ENCODE measurements at regions not wholly inside any gene's neighbourhood (a gene's known extent, or its start where the extent isn't known, plus 50 kb on each side); places are given as distances from the start of the nearest gene placed in this dataset.
A peak's percentile ranks its signal among the peaks of the same experiment; 100 is the strongest.

- Histone ChIP-seq H3K27me3 (ENCODE audit: control insufficient read depth in 2 of 2, insufficient read depth in 1 of 2, low read length in 1 of 2) (no peaks in the 10 kb centered on the region), H3K27ac (ENCODE audit: low read depth in 1 of 2, low read length in 1 of 2) (peak overlapping the region; percentile 3 to 90), H3K36me3 (ENCODE audit: control insufficient read depth in 2 of 2, insufficient read depth in 2 of 2, low read length in 1 of 2) (no peaks in the 10 kb centered on the region), H3K4me3 (ENCODE audit: low read length in 2 of 2) (peak overlapping the region in 1 of 2 donors; percentile 3), H3K4me1 (ENCODE audit: control insufficient read depth in 2 of 2, insufficient read depth in 2 of 2, low read length in 2 of 2) (peaks cover 17 to 46% of the 10 kb centered on the region in 2 donors), H3K9me3 (ENCODE audit: control insufficient read depth in 2 of 2, insufficient read depth in 1 of 2, low read length in 1 of 2) (no peaks in the 10 kb centered on the region)
- peak in 6 of 9 donors; percentile 43 to 86 (median 61) for DNase-seq (ENCODE audit: low read depth in 6 of 9, low spot score in 9 of 9)
- 19% methylated on average over 19 of the region's 19 CpGs for whole genome bisulfite sequencing
These were observed 60.1 kb upstream of the CLINT1 start for GRCh38 chr5:157918811-157919742.

GRCh38 chr5:157917899-157918809, 59.2 kb upstream of the CLINT1 start:
- DNase-seq (ENCODE audit: low read depth in 6 of 9, low spot score in 9 of 9): peak in 6 of 9 donors; percentile 38 to 85 (median 65)
- peak overlapping the region in 1 of 2 donors; percentile 90 for H3K27ac ChIP-seq (ENCODE audit: low read depth in 1 of 2, low read length in 1 of 2)
- H3K27me3 ChIP-seq (ENCODE audit: control insufficient read depth in 2 of 2, insufficient read depth in 1 of 2, low read length in 1 of 2): no peaks in the 10 kb centered on the region
- H3K4me3 ChIP-seq (ENCODE audit: low read length in 2 of 2): no peak overlapping the region
- no peaks in the 10 kb centered on the region for H3K9me3 ChIP-seq (ENCODE audit: control insufficient read depth in 2 of 2, insufficient read depth in 1 of 2, low read length in 1 of 2)
- H3K4me1 ChIP-seq (ENCODE audit: control insufficient read depth in 2 of 2, insufficient read depth in 2 of 2, low read length in 2 of 2): peaks cover 17 to 53% of the 10 kb centered on the region in 2 donors
- WGBS: 82% methylated on average over 8 of the region's 8 CpGs
- H3K36me3 ChIP-seq (ENCODE audit: control insufficient read depth in 2 of 2, insufficient read depth in 2 of 2, low read length in 1 of 2): no peaks in the 10 kb centered on the region

GRCh38 chr5:157917491-157917890, 58.5 kb upstream of the CLINT1 start:
- DNase-seq (ENCODE audit: low read depth in 6 of 9, low spot score in 9 of 9): no peak
- Histone ChIP-seq H3K27ac (ENCODE audit: low read depth in 1 of 2, low read length in 1 of 2) (peak overlapping the region in 1 of 2 donors; percentile 90), H3K27me3 (ENCODE audit: control insufficient read depth in 2 of 2, insufficient read depth in 1 of 2, low read length in 1 of 2) (no peaks in the 10 kb centered on the region), H3K36me3 (ENCODE audit: control insufficient read depth in 2 of 2, insufficient read depth in 2 of 2, low read length in 1 of 2) (no peaks in the 10 kb centered on the region), H3K4me1 (ENCODE audit: control insufficient read depth in 2 of 2, insufficient read depth in 2 of 2, low read length in 2 of 2) (peaks cover 17 to 59% of the 10 kb centered on the region in 2 donors), H3K9me3 (ENCODE audit: control insufficient read depth in 2 of 2, insufficient read depth in 1 of 2, low read length in 1 of 2) (no peaks in the 10 kb centered on the region), H3K4me3 (ENCODE audit: low read length in 2 of 2) (no peak overlapping the region)

- 70% methylated on average over 4 of the region's 4 CpGs for WGBS
- H3K27ac ChIP-seq (ENCODE audit: low read depth in 1 of 2, low read length in 1 of 2): no peak overlapping the region
These were observed 56.7 kb upstream of the CLINT1 start for GRCh38 chr5:157915638-157916037.

GRCh38 chr5:157914151-157914788, 55.3 kb upstream of the CLINT1 start:
- DNase-seq (ENCODE audit: low read depth in 6 of 9, low spot score in 9 of 9): no peak
- H3K4me1 ChIP-seq (ENCODE audit: control insufficient read depth in 2 of 2, insufficient read depth in 2 of 2, low read length in 2 of 2): peaks cover 9 to 44% of the 10 kb centered on the region in 2 donors
- H3K4me3 ChIP-seq (ENCODE audit: low read length in 2 of 2): no peak overlapping the region
- no peak overlapping the region for H3K27ac ChIP-seq (ENCODE audit: low read depth in 1 of 2, low read length in 1 of 2)
- H3K36me3 ChIP-seq (ENCODE audit: control insufficient read depth in 2 of 2, insufficient read depth in 2 of 2, low read length in 1 of 2): no peaks in the 10 kb centered on the region
- H3K27me3 ChIP-seq (ENCODE audit: control insufficient read depth in 2 of 2, insufficient read depth in 1 of 2, low read length in 1 of 2): no peaks in the 10 kb centered on the region
- H3K9me3 ChIP-seq (ENCODE audit: control insufficient read depth in 2 of 2, insufficient read depth in 1 of 2, low read length in 1 of 2): no peaks in the 10 kb centered on the region
- WGBS: 92% methylated on average over 7 of the region's 7 CpGs

More at GRCh38 chr5:157915638-157916037, 56.7 kb upstream of the CLINT1 start:
- no peak for DNase-seq (ENCODE audit: low read depth in 6 of 9, low spot score in 9 of 9)
- Histone ChIP-seq H3K9me3 (ENCODE audit: control insufficient read depth in 2 of 2, insufficient read depth in 1 of 2, low read length in 1 of 2) (no peaks in the 10 kb centered on the region), H3K36me3 (ENCODE audit: control insufficient read depth in 2 of 2, insufficient read depth in 2 of 2, low read length in 1 of 2) (no peaks in the 10 kb centered on the region), H3K4me1 (ENCODE audit: control insufficient read depth in 2 of 2, insufficient read depth in 2 of 2, low read length in 2 of 2) (peaks cover 17 to 58% of the 10 kb centered on the region in 2 donors), H3K4me3 (ENCODE audit: low read length in 2 of 2) (no peak overlapping the region), H3K27me3 (ENCODE audit: control insufficient read depth in 2 of 2, insufficient read depth in 1 of 2, low read length in 1 of 2) (no peaks in the 10 kb centered on the region)

GRCh38 chr5:157913575-157913974, 54.6 kb upstream of the CLINT1 start:
- 98% methylated on average over 2 of the region's 2 CpGs for WGBS
- H3K4me1 ChIP-seq (ENCODE audit: control insufficient read depth in 2 of 2, insufficient read depth in 2 of 2, low read length in 2 of 2): peaks cover 4 to 37% of the 10 kb centered on the region in 2 donors
- no peak for DNase-seq (ENCODE audit: low read depth in 6 of 9, low spot score in 9 of 9)
- no peaks in the 10 kb centered on the region for H3K27me3 ChIP-seq (ENCODE audit: control insufficient read depth in 2 of 2, insufficient read depth in 1 of 2, low read length in 1 of 2)
- no peaks in the 10 kb centered on the region for H3K36me3 ChIP-seq (ENCODE audit: control insufficient read depth in 2 of 2, insufficient read depth in 2 of 2, low read length in 1 of 2)
- H3K9me3 ChIP-seq (ENCODE audit: control insufficient read depth in 2 of 2, insufficient read depth in 1 of 2, low read length in 1 of 2): no peaks in the 10 kb centered on the region
- H3K4me3 ChIP-seq (ENCODE audit: low read length in 2 of 2): no peak overlapping the region
- H3K27ac ChIP-seq (ENCODE audit: low read depth in 1 of 2, low read length in 1 of 2): peak overlapping the region in 1 of 2 donors; percentile 72

- Histone ChIP-seq H3K27ac (ENCODE audit: low read depth in 1 of 2, low read length in 1 of 2) (peak overlapping the region in 1 of 2 donors; percentile 72), H3K27me3 (ENCODE audit: control insufficient read depth in 2 of 2, insufficient read depth in 1 of 2, low read length in 1 of 2) (no peaks in the 10 kb centered on the region), H3K36me3 (ENCODE audit: control insufficient read depth in 2 of 2, insufficient read depth in 2 of 2, low read length in 1 of 2) (no peaks in the 10 kb centered on the region), H3K4me3 (ENCODE audit: low read length in 2 of 2) (no peak overlapping the region), H3K4me1 (ENCODE audit: control insufficient read depth in 2 of 2, insufficient read depth in 2 of 2, low read length in 2 of 2) (peaks cover 0 to 29% of the 10 kb centered on the region in 2 donors), H3K9me3 (ENCODE audit: control insufficient read depth in 2 of 2, insufficient read depth in 1 of 2, low read length in 1 of 2) (no peaks in the 10 kb centered on the region)
- peak in 2 of 9 donors; percentile 33 to 80 for DNase-seq (ENCODE audit: low read depth in 6 of 9, low spot score in 9 of 9)
- WGBS: 88% methylated on average over 10 of the region's 10 CpGs
These were observed 53.8 kb upstream of the CLINT1 start for GRCh38 chr5:157912621-157913325.

GRCh38 chr5:157911568-157911967, 52.6 kb upstream of the CLINT1 start:
- no peak for DNase-seq (ENCODE audit: low read depth in 6 of 9, low spot score in 9 of 9)
- H3K27ac ChIP-seq (ENCODE audit: low read depth in 1 of 2, low read length in 1 of 2): no peak overlapping the region

More at GRCh38 chr5:157911568-157911967, 52.6 kb upstream of the CLINT1 start:
- H3K4me1 ChIP-seq (ENCODE audit: control insufficient read depth in 2 of 2, insufficient read depth in 2 of 2, low read length in 2 of 2): peaks cover 0 to 19% of the 10 kb centered on the region in 2 donors
- no peaks in the 10 kb centered on the region for H3K27me3 ChIP-seq (ENCODE audit: control insufficient read depth in 2 of 2, insufficient read depth in 1 of 2, low read length in 1 of 2)
- H3K9me3 ChIP-seq (ENCODE audit: control insufficient read depth in 2 of 2, insufficient read depth in 1 of 2, low read length in 1 of 2): no peaks in the 10 kb centered on the region
- no peak overlapping the region for H3K4me3 ChIP-seq (ENCODE audit: low read length in 2 of 2)
- no peaks in the 10 kb centered on the region for H3K36me3 ChIP-seq (ENCODE audit: control insufficient read depth in 2 of 2, insufficient read depth in 2 of 2, low read length in 1 of 2)
- WGBS: 98% methylated on average over 12 of the region's 12 CpGs
